IPS DF 6.9 (cell line): ENCODE measurements at regions not wholly inside any gene's neighbourhood (a gene's known extent, or its start where the extent isn't known, plus 50 kb on each side); places are given as distances from the start of the nearest gene placed in this dataset.

Source experiments
- DNase-seq: peaks from one replicate; pipeline ENCODE4 v3.0.0-alpha.2; 2013; ENCODE audit warnings: low read depth, low spot score
- H3K27ac ChIP-seq: one replicate; pipeline ENCODE4 v1.5.1; 2013; ENCODE audit warnings: low read length, control low read depth
- H3K27me3 ChIP-seq: 2 replicates; pipeline ENCODE4 v1.6.1; 2013; ENCODE audit warnings: mild to moderate bottlenecking, low read length; ENCODE audit not compliant: control insufficient read depth, insufficient read depth
- H3K36me3 ChIP-seq: 2 replicates; pipeline ENCODE4 v1.6.1; 2013; ENCODE audit warnings: low read length; ENCODE audit not compliant: control insufficient read depth, insufficient read depth
- H3K4me1 ChIP-seq: 2 replicates; pipeline ENCODE4 v1.6.1; 2013; ENCODE audit warnings: low read length; ENCODE audit not compliant: control insufficient read depth, insufficient read depth
- H3K4me3 ChIP-seq: 2 replicates; pipeline ENCODE4 v1.5.1; 2013; ENCODE audit warnings: mild to moderate bottlenecking, low read length
- H3K9me3 ChIP-seq: 2 replicates; pipeline ENCODE4 v1.6.1; 2013; ENCODE audit warnings: low read length, inconsistent platforms; ENCODE audit not compliant: control insufficient read depth, insufficient read depth
- WGBS: extraction: QIAGEN DNeasy Blood & Tissue Kit; methylation state at CpG from one replicate; pipeline ENCODE4 v1.1.7; 2013; ENCODE audit warnings: mixed read lengths, missing lambda C conversion rate; ENCODE audit not compliant: insufficient read length, insufficient coverage; 5-methylcytosine and 5-hydroxymethylcytosine counted together

- Histone ChIP-seq H3K27me3 (no peaks in the 10 kb centered on the region), H3K4me1 (no peaks in the 10 kb centered on the region), H3K4me3 (no peak overlapping the region), H3K9me3 (no peaks in the 10 kb centered on the region), H3K36me3 (no peaks in the 10 kb centered on the region), H3K27ac (no peak overlapping the region)
- no peak for DNase-seq
- no CpG with 5 or more reads among the region's 4 CpGs for WGBS
Observed at GRCh38 chr20:57959589-57959988, 249.8 kb upstream of the PMEPA1 start.

DNA sequence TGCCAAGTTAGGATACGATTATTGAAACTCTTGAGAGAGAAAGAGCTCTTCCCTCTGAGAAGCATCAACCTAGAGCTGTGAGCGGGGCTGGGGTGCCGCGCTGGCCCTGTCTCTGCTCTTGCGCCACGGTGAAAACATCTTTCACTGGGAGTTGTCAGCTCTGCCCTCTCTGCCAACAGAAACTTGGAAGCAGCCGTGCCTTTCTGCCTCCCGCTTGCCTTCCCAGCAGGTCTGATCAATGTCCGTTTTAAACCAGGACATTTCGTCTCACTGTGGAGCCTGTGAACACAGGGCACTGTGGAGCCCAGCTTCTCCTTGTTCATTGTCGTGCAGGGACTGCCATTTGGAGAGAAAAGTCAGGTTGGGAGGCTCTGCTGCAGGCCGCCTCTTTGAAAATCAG, 249.2 kb upstream of the PMEPA1 start:
- Histone ChIP-seq H3K27me3 (no peaks in the 10 kb centered on the region), H3K9me3 (no peaks in the 10 kb centered on the region), H3K36me3 (no peaks in the 10 kb centered on the region), H3K4me1 (no peaks in the 10 kb centered on the region), H3K4me3 (no peak overlapping the region), H3K27ac (no peak overlapping the region)
- DNase-seq: no peak
- no CpG with 5 or more reads among the region's 12 CpGs for WGBS

DNA sequence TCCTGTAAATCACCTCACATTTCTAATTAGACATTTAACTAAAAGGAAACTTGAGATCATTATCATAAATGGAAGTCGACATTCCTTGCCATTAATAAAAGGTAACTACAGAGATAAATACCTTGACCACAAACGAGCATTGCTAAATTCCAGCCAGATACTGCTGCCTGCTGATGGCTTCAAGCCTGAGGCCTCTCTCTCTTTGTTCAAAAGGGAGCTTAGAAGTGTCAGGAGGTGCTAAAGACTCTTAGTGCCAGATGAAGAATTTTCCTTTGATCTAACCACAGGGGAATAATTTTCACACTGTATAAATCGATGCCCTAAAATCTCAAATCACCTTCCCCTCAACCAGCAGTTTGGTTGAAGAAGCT, 248.2 kb upstream of the PMEPA1 start:
- Histone ChIP-seq H3K27ac (no peak overlapping the region), H3K9me3 (no peaks in the 10 kb centered on the region), H3K4me3 (no peak overlapping the region), H3K36me3 (no peaks in the 10 kb centered on the region), H3K27me3 (no peaks in the 10 kb centered on the region), H3K4me1 (0 out of 2 replicates have a peak, but pooled peaks cover 1% of the 10 kb centered on the region)
- no CpG with 5 or more reads among the region's 3 CpGs for WGBS
- DNase-seq: no peak

GRCh38 chr20:57957411-57958049, 247.7 kb upstream of the PMEPA1 start:
- H3K4me3 ChIP-seq: no peak overlapping the region
- DNase-seq: no peak

GRCh38 chr20:57953638-57954037, 243.8 kb upstream of the PMEPA1 start:
- Histone ChIP-seq H3K4me1 (0 out of 2 replicates have a peak, but pooled peaks cover 1% of the 10 kb centered on the region), H3K27ac (no peak overlapping the region), H3K27me3 (no peaks in the 10 kb centered on the region), H3K36me3 (no peaks in the 10 kb centered on the region), H3K4me3 (no peak overlapping the region), H3K9me3 (no peaks in the 10 kb centered on the region)
- no CpG with 5 or more reads among the region's 4 CpGs for WGBS
- DNase-seq: no peak

More at GRCh38 chr20:57957411-57958049, 247.7 kb upstream of the PMEPA1 start:
- no CpG with 5 or more reads among the region's 10 CpGs for WGBS
- no peaks in the 10 kb centered on the region for H3K27me3 ChIP-seq
- no peak overlapping the region for H3K27ac ChIP-seq
- H3K4me1 ChIP-seq: 0 out of 2 replicates have a peak, but pooled peaks cover 1% of the 10 kb centered on the region
- no peaks in the 10 kb centered on the region for H3K9me3 ChIP-seq
- H3K36me3 ChIP-seq: no peaks in the 10 kb centered on the region

- no peak overlapping the region for H3K27ac ChIP-seq
- H3K4me3 ChIP-seq: no peak overlapping the region
- H3K9me3 ChIP-seq: no peaks in the 10 kb centered on the region
- 0 out of 2 replicates have a peak, but pooled peaks cover 1% of the 10 kb centered on the region for H3K4me1 ChIP-seq
- no peaks in the 10 kb centered on the region for H3K27me3 ChIP-seq
- H3K36me3 ChIP-seq: no peaks in the 10 kb centered on the region
- DNase-seq: no peak
- WGBS: 100% methylated on average over 1 of the region's 1 CpG
Observed at GRCh38 chr20:57952136-57952535, 242.3 kb upstream of the PMEPA1 start.

DNA sequence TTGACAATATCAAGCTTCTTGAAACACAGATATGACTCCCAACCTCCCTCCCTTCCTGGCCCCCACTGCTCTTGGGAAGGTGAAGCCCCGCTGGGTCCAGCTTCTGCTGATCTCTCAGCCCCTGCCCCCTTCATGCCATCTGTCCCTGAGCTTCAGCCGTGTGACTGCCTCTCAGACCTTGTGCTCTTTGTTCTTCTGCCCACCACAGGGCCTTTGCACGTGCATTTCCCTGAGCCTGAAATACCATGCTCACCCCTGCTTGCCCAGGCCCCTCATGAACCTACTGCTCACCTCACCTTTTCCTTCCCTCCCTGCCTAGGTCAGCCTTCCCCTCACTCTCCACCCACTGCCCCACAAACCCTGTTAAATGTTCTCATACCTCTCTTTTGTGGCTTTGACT, 241.7 kb upstream of the PMEPA1 start:
- WGBS: no CpG with 5 or more reads among the region's 3 CpGs
- H3K4me3 ChIP-seq: no peak overlapping the region
- H3K4me1 ChIP-seq: 0 out of 2 replicates have a peak, but pooled peaks cover 1% of the 10 kb centered on the region
- H3K27ac ChIP-seq: no peak overlapping the region
- no peaks in the 10 kb centered on the region for H3K27me3 ChIP-seq
- no peaks in the 10 kb centered on the region for H3K9me3 ChIP-seq
- DNase-seq: no peak
- H3K36me3 ChIP-seq: no peaks in the 10 kb centered on the region

GRCh38 chr20:57950764-57951485, 241.1 kb upstream of the PMEPA1 start:
- DNase-seq: no peak
- H3K4me3 ChIP-seq: no peak overlapping the region
- H3K36me3 ChIP-seq: no peaks in the 10 kb centered on the region
- H3K27me3 ChIP-seq: no peaks in the 10 kb centered on the region
- no peaks in the 10 kb centered on the region for H3K9me3 ChIP-seq
- no CpG with 5 or more reads among the region's 14 CpGs for WGBS
- H3K4me1 ChIP-seq: 0 out of 2 replicates have a peak, but pooled peaks cover 1% of the 10 kb centered on the region
- H3K27ac ChIP-seq: no peak overlapping the region

- no CpG with 5 or more reads among the region's 9 CpGs for WGBS
- H3K27me3 ChIP-seq: no peaks in the 10 kb centered on the region
- no peak for DNase-seq
- H3K36me3 ChIP-seq: no peaks in the 10 kb centered on the region
- H3K4me1 ChIP-seq: 0 out of 2 replicates have a peak, but pooled peaks cover 1% of the 10 kb centered on the region
- H3K9me3 ChIP-seq: no peaks in the 10 kb centered on the region
- H3K4me3 ChIP-seq: no peak overlapping the region
- H3K27ac ChIP-seq: no peak overlapping the region
Observed at GRCh38 chr20:57948180-57948955, 238.6 kb upstream of the PMEPA1 start.

DNA sequence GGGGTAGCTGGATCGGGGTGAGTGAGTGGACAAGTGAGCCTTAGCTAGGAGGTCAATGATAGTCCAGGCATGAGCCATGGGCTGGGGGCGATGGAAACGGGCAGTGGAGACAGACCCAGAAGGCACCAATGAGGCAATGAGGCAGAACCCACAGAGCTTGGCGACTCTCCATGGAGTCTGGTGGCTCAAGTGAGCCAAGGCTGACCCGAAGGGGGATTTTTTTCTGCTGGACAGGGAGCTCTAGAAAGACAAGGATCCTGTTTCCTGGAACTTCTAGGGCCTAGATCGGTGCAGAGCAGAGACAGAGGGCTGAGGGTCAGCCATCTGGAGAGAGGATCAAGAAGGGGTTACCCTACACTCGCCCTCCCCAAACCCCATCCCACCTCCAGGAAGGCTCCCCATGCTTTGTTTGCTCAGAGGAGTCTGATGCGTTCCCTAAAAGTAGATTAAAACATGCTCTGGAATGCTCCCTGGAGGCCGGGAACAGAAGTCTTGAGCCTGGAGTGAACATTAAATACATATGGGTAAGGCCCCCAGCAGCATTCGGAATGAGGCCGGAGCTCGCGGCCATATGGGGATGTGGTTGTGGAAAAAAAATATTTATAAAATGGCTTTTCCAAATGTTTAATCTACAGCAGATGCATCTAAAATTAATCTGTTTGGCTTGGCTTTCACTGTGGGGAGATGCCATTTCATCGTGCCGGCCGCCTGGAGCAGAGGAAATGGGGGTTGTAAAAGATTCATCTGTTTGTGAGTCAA, 237.8 kb upstream of the PMEPA1 start:
- H3K27ac ChIP-seq: no peak overlapping the region
- H3K4me1 ChIP-seq: no peaks in the 10 kb centered on the region
- WGBS: no CpG with 5 or more reads among the region's 16 CpGs
- H3K9me3 ChIP-seq: no peaks in the 10 kb centered on the region
- no peak for DNase-seq
- H3K4me3 ChIP-seq: no peak overlapping the region
- H3K27me3 ChIP-seq: no peaks in the 10 kb centered on the region
- no peaks in the 10 kb centered on the region for H3K36me3 ChIP-seq
